ENCODE measurements at regions not wholly inside any gene's neighbourhood (a gene's known extent, or its start where the extent isn't known, plus 50 kb on each side); places are given as distances from the start of the nearest gene placed in this dataset.
"Not testable (repeated sequence)": the region's sequence is repeated elsewhere in the genome, so short reads cannot be mapped to it uniquely, and the experiment has no call there.

DNA sequence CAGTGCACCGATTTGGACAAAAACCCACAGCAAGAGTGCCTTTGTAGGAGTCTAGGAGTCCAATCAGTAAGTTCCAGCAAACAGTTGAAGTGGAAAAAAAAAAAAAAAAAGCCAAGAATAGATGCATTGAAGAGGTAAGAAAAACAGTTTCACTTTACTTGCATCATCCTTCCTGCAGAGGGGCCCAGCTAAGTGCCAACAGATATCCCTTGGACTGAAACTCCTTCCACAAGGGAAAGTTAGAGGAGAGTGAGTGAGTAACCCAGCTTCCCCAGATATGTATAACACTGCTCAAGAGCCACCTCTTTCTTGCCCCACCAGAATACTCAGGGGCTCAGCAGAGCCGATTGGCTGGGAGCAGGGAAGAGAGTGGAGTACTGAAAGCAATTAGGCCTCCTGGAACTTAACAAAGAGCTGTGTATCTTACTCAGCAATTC lies 617.7 kb upstream of the SMIM31 start:
- Histone ChIP-seq H3K36me3 (no peaks in the 10 kb centered on the region), H3K9me3 (peaks cover 0 to 4% (median 0%) of the 10 kb centered on the region in 11 donors), H3K27ac (no peak overlapping the region), H3K27me3 (no peaks in the 10 kb centered on the region), H3K4me3 (no peak overlapping the region), H3K4me1 (no peaks in the 10 kb centered on the region)
- no peak for DNase-seq
- WGBS, 2 donors, result 68 to 71% methylated on average over 2 of the region's 2 CpGs
- TF ChIP-seq, protein P1, sequence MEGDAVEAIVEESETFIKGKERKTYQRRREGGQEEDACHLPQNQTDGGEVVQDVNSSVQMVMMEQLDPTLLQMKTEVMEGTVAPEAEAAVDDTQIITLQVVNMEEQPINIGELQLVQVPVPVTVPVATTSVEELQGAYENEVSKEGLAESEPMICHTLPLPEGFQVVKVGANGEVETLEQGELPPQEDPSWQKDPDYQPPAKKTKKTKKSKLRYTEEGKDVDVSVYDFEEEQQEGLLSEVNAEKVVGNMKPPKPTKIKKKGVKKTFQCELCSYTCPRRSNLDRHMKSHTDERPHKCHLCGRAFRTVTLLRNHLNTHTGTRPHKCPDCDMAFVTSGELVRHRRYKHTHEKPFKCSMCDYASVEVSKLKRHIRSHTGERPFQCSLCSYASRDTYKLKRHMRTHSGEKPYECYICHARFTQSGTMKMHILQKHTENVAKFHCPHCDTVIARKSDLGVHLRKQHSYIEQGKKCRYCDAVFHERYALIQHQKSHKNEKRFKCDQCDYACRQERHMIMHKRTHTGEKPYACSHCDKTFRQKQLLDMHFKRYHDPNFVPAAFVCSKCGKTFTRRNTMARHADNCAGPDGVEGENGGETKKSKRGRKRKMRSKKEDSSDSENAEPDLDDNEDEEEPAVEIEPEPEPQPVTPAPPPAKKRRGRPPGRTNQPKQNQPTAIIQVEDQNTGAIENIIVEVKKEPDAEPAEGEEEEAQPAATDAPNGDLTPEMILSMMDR (IDR thresholded peaks at IDR 0.05), result no peak
- ATAC-seq, result no peak
- intact Hi-C loops (cut with DNase I), result no loop called here

DNA sequence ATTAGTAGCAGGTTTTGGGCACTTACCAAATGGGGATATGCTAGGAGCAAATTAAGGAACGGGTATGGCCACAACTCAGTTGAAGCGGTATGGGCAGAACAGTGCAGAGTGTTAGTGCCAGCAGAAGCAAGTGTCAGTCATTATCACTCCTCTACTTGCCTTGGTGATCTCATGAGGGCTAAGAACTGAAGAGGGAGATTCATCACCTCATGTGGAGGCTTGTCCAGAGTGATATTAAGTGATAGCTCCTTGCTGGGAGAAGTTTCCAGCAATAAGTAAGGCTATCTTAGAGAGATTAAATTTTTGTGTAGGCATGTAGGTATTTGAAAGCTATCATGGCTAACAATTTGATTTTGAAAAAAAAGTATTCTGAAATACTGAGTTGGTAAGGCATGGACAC lies 615.4 kb upstream of the SMIM31 start:
- TF ChIP-seq, protein P1 (IDR thresholded peaks at IDR 0.05), result no peak
- Histone ChIP-seq H3K4me3 (no peak overlapping the region), H3K27ac (no peak overlapping the region), H3K36me3 (no peaks in the 10 kb centered on the region), H3K9me3 (peaks cover 0 to 9% (median 0%) of the 10 kb centered on the region in 11 donors), H3K27me3 (no peaks in the 10 kb centered on the region), H3K4me1 (no peaks in the 10 kb centered on the region)
- WGBS, 2 donors, result 67 to 71% methylated on average over 2 of the region's 2 CpGs
- intact Hi-C loops (cut with DNase I), result no loop called here
- no peak for ATAC-seq
- no peak for DNase-seq

DNA sequence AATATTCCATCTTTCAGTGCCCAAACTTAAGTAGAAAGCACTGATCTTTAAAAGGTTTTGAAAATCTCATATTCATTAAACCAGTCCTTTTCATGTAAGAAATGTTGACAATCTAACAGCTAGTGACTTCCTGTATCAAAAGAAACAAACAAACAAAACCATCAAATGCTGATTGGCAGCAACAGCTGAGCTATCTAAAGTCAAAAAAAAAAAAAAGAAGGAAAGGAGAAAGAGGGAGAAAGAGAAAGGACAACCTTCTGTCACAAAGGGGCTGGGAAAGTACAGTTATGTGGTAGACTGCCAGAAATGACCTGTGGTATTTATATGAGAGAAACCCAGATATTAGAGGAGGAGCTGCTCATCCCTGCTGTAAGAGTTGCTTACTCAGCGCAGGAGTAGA lies 614.6 kb upstream of the SMIM31 start:
- WGBS, 2 donors, result 94 to 97% methylated on average over 1 of the region's 1 CpG
- H3K4me3 ChIP-seq, result no peak overlapping the region

DNA sequence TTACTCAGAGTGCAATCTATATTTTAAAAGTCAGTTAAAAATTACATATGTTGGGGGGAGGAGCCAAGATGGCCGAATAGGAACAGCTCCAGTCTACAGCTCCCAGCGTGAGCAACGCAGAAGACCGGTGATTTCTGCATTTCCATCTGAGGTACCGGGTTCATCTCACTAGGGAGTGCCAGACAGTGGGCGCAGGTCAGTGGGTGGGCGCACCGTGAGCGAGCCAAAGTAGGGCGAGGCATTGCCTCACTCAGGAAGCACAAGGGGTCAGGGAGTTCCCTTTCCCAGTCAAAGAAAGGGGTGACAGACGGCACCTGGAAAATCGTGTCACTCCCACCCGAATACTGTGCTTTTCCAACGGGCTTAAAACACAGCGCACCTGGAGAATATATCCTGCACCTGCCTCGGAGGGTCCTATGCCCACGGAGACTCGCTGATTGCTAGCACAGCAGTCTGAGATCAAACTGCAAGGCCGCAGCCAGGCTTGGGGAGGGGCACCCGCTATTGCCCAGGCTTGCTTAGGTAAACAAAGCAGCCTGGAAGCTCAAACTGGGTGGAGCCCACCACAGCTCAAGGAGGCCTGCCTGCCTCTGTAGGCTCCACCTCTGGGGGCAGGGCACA lies 612.1 kb upstream of the SMIM31 start:
- H3K9me3 ChIP-seq; DNase-seq; ATAC-seq; H3K36me3 ChIP-seq; H3K27ac ChIP-seq; intact Hi-C loops (cut with DNase I); H3K4me3 ChIP-seq; H3K4me1 ChIP-seq; H3K27me3 ChIP-seq: not testable (repeated sequence)
- WGBS, 2 donors, result 79 to 81% methylated on average over 20 of the region's 20 CpGs

More for the DNA sequence above, 614.6 kb upstream of the SMIM31 start:
- TF ChIP-seq, protein P1 (IDR thresholded peaks at IDR 0.05), result no peak
- H3K27ac ChIP-seq, result no peak overlapping the region
- no peak for ATAC-seq
- no peaks in the 10 kb centered on the region for H3K36me3 ChIP-seq
- no peaks in the 10 kb centered on the region for H3K27me3 ChIP-seq
- intact Hi-C loops (cut with DNase I), result no loop called here
- H3K9me3 ChIP-seq, result peaks cover 0 to 9% (median 0%) of the 10 kb centered on the region in 11 donors
- DNase-seq, result no peak
- H3K4me1 ChIP-seq, result no peaks in the 10 kb centered on the region

DNA sequence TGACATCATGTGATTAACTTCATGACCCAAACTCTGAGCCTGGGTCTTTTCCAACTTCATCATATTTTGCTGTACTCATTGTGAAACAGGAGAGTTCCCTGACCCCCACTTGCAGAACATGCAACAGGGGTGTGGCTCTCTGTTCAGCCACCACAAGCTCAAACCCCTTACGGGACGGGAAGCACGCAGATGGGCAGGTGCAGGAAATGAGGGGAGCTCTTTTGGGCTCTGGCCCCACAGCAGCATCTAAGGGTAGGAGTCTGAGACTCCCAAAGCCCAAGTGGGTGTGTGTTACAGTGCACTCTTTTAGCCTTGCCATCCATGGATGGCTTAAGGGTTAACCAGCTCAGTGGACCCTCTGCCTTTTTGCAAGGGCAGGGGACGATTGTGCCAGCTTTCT lies 599.5 kb upstream of the SMIM31 start:
- Histone ChIP-seq H3K4me3 (no peak overlapping the region), H3K4me1 (no peaks in the 10 kb centered on the region), H3K27me3 (no peaks in the 10 kb centered on the region), H3K36me3 (no peaks in the 10 kb centered on the region), H3K27ac (no peak overlapping the region), H3K9me3 (peaks cover 0 to 6% (median 0%) of the 10 kb centered on the region in 11 donors)
- DNase-seq (no peak), ATAC-seq (no peak)
- TF ChIP-seq, protein P1 (IDR thresholded peaks at IDR 0.05), result no peak
- intact Hi-C loops (cut with DNase I), result no loop called here
- WGBS, 2 donors, result 68 to 73% methylated on average over 4 of the region's 4 CpGs
